ENCODE measurements at regions not wholly inside any gene's neighbourhood (a gene's known extent, or its start where the extent isn't known, plus 50 kb on each side); places are given as distances from the start of the nearest gene placed in this dataset.

DNA sequence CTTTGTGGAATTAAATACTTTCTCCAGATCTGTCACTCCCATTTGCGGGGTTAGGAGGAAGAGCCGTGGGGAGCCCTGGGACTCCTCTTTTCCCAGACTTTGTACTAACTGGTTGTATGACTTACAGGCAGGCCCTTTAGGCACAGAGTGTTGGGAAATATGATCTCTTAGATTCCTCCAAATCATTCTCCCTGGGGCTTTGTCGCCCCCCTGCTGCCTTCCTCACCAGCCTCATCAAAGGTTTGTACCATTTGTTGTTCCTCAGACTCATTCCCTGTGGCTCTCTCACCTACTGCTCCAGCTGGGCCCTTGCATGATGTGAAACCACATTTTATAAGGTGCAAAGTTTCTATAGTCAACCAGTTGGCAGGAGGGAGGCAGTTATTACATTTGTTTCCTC lies 56.4 kb downstream of the CRYGS start:
- no peak for DNase-seq

DNA sequence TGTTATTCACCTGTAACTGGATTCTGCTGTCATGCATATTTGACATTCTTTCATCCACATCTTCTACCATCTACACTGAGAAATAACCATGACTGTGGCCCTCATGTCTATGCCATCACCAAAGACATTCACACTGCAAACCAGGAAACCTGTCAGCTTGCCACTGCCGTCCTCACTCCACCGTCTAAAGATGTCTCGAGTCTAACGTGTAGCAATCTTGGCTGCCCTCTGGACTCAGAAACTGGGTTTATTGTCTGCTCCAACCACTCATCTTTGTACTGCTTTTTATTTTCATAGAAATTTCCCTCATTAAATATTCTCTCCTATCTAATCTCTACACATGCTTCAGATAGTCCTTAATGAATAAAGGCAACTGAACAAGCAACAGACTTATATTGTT lies 57.1 kb downstream of the CRYGS start:
- DNase-seq = no peak

DNA sequence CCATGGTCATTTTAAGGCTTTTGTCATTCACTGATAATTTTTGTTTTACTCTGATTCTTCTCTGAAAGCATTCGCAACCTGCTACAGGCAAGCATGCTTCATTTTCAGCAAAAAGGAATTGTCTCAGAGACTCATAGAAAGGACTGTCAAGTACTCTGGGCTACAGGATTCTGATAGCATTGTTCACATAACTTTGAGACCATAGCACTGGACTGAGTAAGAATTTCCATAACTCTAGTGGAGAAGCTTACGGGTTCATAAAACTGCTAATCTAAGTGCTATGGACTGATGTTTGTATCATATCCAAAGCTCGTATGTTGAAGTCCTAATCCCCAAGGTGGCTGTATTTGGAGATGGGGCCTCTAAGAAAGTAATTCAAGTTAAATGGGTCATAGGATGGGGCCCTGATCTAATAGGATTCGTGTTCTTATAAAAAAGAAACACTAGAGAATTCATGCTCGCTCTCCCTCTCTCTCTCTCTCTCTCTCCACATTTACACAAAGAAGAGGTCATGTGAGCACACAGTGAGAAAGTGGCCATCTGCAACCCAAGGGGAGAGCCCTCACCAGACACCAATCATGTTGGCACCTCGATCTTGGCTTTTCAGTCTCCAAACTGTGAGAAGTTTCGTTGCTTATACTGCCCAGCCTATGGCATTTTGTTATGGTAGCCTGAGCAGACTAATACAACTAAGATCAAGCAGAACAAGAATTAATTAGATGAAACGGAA lies 60.4 kb downstream of the CRYGS start:
- no peak for DNase-seq

GRCh38 chr3:186481526-186481925 lies 62.7 kb downstream of the CRYGS start:
- DNase-seq = no peak

DNA sequence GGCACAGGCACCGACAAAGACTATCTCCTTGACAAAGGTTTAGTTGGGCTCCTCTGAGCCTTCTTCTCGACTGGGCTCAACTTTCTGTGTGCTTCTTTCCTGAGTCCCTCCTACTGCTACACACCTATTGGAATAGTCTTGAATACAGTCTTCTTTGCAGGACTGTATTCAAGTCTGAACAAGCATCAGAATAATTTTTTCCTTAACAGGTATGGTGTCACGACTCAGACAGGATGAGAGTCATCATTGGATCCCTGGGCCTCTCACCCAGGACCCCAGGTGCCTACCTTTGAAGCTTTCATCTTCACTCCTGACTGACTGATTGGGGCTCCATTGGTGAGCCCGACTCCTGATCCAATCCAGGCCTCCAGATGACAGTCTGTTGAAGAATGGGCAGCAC lies 66.3 kb downstream of the CRYGS start:
- DNase-seq = no peak

DNA sequence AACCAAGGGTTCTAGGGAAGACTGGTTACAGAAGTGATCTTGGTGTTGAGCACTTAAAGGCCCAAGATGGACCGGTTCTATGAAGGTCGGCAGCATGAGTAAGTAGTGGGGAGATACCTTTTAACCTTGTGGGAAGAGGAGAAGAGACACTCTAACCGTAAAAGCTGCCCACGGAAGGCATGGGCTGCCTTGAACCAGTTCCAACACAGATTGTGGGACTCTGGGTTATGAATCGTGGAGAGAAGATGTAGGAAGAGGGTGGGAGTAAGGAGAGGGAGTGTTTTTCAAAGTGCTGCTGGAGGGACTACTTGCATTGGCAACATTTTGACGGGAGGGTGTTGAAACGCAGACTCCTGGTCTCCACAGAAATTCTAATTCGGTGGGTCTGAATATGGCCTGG lies 67.1 kb downstream of the CRYGS start:
- no peak for DNase-seq

- DNase-seq = no peak
Measured at GRCh38 chr3:186476541-186476940, 67.6 kb downstream of the CRYGS start.

- DNase-seq = no peak
Measured at GRCh38 chr3:186476044-186476468, 68.1 kb downstream of the CRYGS start.

- DNase-seq = no peak
Measured at GRCh38 chr3:186473166-186473565, 71.0 kb downstream of the CRYGS start.

GRCh38 chr3:186472456-186473008 lies 71.6 kb downstream of the CRYGS start:
- DNase-seq = no peak

GRCh38 chr3:186471771-186472170 lies 72.4 kb downstream of the CRYGS start:
- no peak for DNase-seq

GRCh38 chr3:186469525-186469924 lies 74.7 kb downstream of the CRYGS start:
- DNase-seq = no peak

DNA sequence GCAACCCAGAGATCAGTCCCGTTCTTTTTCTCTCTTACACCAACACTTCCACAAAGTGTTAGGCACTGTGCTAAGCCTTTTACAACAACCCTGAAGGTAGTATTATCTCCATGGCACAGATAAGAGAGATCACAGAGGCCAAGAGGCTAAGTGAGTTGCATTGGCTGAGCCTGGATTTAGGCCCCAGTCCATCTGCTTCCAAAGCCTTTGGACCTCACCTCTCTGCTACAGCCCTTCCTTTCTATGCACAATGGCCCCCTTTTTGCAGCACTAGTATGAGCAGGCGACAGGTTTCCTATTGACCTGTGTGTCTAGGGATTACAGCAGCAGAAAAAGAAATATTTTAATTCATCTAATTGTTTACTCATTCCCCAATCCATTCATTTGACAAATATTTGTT lies 76.2 kb downstream of the CRYGS start:
- no peak for DNase-seq

DNA sequence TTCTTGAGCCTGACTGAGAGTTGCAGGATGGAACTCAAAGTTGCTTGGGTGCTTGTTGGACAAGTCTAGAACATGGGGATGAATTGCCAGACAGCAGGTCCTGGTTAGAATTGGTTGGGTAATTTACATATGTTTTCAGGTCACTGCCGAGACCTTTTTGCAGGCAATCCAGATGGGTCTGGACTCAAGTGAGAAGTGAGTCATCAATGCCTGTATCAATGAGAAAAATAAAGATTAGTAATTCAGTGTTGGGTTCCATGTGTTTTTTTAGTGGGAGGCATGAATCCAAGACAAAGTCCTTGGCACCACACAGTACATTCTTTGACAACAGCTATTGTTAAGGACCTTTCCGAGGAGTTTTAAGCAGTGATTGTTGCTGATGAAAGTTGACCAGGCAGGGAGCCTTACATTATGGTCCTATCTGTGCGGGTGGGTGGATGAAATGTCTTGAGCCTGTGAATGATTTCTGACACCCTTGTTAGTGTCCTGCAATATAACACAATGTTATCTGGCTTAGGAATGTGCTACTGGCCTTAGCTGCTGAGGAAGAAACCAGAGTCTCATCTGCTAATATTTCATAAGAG lies 77.7 kb downstream of the CRYGS start:
- no peak for DNase-seq

DNA sequence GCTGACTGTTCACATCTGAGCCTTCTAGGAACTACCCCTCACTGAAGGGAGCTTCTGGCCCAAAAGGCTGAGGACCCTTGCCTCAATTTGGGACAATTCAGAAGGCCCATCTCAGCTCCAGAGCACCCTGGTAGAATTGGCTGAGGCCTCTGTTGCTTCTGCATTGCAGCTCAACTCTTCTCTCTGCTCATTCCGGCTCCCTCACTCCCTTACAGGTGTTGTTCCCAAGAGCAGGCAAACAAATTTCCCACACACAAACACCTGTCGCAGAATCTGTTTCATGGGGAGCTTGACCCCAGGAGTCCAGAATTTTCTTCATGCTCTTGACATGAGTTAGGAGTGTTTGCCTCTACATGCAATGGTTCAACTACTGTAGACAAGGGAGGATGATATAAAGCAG lies 78.7 kb downstream of the CRYGS start:
- DNase-seq = no peak

- no peak for DNase-seq
Measured at GRCh38 chr3:186464424-186465093, 79.6 kb downstream of the CRYGS start.

DNA sequence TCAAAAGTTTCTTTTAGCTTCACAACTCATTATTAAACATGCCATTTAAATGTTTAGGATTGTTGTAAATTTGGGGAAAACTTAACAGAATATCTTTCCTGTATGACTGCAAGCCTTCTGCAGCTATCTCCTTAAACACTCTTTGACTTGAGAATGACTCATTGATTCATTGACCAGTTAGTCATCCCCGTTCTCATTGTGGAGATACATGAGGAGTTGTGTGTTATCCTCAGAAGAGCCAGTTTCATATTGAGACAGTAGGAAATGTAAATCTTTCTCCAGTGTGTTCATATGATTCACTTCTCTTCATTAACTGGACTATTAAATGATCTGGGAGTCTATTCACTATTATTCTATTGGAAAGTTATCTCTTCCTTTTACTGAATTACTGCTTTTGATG lies 83.0 kb downstream of the CRYGS start:
- no peak for DNase-seq

- DNase-seq = no peak
Measured at GRCh38 chr3:186459108-186459467, 85.1 kb downstream of the CRYGS start.

- no peak for DNase-seq
Measured at GRCh38 chr3:186458306-186459107, 85.7 kb downstream of the CRYGS start.

GRCh38 chr3:186457236-186457635 lies 86.9 kb downstream of the CRYGS start:
- no peak for DNase-seq

DNA sequence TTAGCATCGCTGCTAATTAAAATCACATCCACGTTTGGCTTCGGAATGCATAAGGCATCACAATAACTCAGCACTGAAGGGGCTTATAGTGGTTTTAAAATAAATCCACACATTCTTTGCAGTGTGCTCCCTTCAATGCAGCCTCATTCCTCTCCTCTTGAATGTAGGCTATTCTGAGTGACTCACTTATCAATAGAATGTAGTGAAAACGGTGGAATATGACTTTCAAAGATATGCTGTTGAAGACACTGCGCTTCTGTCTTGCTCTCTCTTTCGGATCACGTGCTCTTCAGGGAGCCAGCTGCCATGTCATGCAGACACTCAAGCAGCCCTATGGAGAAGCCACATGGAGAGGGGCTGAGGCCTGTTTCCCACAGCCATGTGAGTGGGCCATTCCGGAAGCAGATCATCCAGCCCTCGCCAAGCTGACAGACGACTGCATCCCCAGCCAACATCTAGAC lies 87.4 kb downstream of the CRYGS start:
- no peak for DNase-seq

- no peak for DNase-seq
Measured at GRCh38 chr3:186454881-186455703, 89.1 kb downstream of the CRYGS start.
